ENCODE measurements at regions not wholly inside any gene's neighbourhood (a gene's known extent, or its start where the extent isn't known, plus 50 kb on each side); places are given as distances from the start of the nearest gene placed in this dataset.

DNA sequence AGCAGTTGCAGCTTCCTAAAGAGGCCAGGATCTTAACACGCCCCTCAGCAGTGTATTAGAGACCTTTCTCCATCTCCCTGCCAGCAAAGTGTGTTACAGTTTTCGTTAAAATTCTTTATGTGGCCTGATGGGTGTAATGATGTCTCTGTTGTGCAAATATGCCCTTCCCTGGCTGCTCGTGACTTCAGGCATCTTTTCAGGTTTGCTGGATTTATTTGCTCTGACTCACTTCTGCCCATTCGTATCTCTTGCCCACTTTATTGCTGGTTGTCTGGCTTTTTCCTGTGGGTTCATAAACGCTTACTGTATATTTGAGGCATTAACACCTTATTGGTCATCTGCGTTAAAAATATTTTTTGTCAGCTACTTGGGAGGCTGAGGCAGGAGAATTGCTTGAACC is 134.5 kb downstream of the ASB1 start:
- DNase-seq (ENCODE audit: low spot score), result no peak

DNA sequence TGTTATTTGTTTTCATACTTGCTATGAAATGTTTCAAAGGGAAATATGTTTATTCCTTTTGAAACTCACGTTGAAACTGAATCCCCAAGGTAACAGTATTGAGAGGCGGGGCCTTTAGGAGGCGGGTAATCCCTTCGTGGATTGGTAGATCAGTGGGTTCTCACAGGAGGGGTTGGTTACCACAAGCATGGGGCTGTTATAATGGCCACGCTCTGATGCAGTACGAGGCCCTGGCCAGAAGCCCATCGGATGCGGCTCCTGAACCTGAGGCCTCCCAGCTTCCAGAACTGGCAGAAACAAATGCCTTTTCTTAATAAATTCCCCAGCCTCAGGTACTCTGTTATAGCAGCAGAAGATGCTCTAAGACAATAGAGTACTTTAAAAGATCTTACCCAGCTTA is 135.7 kb downstream of the ASB1 start:
- no peak for DNase-seq (ENCODE audit: low spot score)

DNA sequence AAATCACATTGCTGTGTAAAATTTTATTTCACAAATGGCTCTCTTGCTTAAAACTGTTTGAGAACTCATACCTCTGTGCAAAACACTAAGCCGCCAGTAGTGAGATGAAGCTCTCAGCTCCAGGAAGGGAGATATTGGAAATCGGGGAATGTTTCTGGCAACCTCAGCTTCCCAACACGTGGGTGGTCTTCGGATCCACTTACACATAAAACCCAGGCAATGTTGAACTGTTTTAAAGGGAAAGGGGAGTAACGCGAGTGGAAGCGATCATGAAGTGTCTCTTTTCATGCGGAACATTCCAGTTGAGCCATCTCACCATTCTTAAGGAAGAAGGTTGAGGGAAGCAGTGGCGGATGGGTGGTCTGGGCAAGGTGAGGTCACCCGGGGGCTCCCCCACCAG is 136.8 kb downstream of the ASB1 start:
- DNase-seq (ENCODE audit: low spot score), result no peak

DNA sequence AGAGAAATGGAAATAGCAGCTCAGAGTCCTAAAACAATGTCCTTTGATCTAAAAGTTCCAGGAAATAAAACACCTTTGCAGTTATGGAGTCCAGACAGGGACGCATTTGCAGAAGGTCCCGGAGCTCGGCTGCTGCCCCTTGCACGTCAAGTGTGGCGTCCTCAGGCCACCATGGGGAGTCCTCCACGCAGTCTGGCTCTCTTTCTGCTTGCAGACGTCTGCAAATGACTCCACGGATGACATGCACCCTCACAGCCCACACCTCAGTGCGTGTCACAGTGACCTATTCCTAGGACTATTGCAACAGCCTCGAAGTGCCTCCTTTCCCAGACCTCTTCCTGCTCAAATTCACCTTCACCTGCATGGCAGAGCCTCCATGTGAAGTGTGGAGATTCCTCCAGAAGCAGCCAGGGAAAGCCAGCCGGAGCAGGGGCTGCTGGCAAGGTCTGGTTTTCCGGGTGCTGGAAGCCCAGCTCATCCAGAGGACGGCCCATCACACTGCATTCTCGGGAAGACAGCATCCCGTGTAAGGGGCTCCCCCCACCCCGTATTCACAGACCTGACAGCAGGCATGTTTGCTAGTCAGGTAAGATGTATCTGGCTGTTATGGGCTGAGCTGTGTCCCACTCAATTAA is 137.7 kb downstream of the ASB1 start:
- no peak for DNase-seq (ENCODE audit: low spot score)

DNA sequence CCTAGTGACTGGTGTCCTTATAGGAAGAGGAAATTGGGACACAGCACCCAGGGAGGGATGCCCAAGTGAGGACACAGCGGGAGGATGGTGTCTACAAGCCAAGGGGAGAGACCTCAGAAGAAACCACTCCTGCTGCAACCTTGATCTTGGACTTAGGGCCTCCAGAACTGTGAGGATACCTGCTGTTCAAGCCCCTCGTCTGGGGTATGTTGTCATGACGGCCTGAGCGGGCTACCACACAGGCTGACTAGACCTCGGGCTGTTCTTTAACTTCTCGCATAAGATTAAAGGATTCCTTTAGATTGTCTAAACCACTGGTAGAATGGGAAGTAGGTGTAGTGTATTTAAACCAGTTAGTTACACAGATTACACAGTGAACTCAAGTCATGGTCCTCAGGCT is 138.3 kb downstream of the ASB1 start:
- no peak for DNase-seq (ENCODE audit: low spot score)

DNA sequence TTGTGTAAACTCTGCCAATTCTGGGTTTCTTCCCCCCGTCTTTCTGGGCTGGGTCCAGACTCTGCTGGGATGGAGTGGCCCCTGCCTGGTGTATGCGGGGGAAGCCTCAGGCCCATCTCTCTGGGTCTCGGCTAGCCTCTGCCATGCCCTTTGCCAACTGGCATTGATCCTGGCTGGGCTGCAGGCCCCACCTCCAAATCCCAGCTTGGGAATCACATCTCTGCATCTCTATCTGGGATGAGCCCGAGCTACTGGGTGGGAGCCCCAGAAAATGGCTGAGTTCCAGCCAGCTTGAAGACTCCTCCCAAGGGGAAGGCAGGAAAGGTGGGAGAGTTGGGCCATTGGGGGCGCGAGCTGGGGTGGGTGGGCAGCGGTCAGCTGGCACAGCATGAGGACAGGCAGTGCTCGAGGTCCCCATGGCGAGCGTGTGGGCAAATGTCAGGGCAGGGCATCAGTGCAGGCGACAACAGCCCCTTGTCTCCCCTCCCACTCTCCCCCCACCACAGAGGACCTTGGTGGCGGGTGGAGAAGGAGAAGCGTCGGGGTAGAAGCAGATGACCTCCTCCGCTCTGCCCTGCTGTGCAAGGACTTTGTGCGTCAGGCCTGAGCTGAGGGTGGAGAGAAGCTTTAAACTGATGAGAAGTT is 139.4 kb downstream of the ASB1 start:
- no peak for DNase-seq (ENCODE audit: low spot score)

DNA sequence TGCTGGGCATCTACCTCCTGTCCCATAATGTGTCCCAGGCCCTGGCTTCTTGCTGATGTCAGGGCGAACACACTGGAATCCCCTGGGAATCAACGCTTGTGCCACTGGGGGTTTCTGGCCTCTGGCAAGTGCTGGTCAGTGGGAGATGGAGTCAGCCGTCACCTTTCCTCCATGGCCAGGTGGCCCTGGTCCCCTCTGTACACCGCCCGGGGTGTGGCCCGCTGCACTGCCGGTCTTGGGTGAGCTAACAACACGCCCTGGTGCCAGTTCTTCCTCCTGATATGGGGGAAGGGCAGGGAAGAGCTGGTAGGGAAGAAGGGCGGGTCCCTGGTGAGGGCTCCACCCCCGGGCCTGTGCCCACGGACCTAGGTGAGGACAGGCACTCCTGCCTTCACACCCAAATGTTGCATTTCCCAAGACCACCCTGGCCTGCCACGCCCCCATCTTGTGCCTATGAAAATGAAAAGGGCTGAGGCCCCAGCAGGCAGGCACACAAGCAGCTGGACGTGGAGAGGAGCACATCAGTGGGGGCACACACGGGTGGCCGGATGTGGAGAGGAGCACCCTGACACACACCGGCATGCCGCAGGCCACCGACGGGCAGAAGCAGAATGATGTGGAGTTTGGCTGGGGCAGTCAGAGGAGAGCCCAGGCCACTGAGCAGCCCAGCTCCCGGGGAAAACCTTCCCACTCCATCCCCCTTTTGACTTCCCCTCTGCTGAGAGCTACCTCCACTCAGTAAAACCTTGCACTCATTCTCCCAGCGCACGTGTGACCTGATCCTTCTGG is 140.5 kb downstream of the ASB1 start:
- no peak for DNase-seq (ENCODE audit: low spot score)

DNA sequence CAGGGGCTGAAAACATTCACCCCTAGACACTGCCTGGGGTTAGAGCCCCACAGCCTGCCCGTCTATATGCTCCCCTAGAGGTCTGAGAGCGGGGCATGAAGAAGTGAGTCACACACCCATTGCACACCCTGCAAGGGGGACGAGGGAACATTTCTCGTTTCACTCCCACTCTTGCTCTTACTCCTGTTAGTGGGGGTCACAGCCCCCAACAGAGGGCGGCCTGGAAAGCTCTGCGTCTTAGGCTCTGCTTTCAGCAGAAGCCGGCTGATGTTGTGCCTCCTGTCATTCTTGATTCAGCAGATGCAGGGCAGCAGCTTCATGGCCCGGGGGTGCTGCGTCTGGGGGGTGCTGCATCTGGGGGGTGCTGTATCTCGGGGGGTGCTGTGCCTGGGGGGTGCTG is 141.3 kb downstream of the ASB1 start:
- DNase-seq (ENCODE audit: low spot score), result no peak

DNA sequence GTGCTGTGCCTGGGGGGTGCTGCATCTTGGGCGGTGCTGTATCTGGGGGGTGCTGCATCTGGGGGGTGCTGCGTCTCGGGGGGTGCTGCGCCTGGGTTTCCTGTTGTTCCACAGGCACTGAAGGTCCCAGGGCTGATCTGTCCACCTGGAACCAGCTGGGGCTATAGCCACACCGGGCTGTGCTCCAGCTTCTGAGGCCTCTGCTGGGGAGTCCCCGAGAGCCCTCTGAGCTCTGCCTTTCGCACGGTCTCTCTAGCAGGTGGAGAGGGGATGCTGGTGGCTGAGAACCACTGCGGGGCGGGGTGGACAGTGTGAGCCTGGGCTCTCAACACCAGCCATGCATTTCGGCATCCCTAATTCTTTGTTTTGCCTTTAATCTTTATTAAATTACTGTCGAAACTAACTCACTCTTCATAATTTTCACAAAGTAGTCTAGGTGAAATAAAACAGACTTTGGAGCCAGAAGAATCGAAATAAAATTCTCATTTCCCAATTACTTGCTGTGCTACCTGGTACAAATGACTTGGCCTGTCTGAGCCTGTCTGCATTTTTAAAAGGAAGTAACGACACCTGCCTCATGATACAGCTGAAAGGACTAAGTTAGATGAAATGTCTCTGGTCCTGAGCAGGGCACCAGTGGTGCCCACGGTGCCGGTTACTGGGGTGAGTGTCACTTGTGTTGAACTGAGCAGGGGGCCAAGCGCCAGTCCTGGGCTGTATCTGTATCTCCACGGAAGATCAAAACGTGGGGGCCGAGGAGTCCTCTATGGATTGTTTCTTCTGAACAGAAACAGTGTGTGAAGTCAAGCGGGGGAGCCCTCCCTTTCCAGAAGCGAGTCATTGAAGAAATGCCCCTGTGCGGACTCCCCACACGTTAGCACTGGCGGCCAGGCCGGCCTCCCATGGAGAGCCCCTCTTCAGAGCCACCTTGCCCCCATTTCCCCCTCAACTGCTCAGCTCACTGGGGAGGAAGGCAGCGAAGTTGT is 142.0 kb downstream of the ASB1 start:
- DNase-seq (ENCODE audit: low spot score), result no peak

DNA sequence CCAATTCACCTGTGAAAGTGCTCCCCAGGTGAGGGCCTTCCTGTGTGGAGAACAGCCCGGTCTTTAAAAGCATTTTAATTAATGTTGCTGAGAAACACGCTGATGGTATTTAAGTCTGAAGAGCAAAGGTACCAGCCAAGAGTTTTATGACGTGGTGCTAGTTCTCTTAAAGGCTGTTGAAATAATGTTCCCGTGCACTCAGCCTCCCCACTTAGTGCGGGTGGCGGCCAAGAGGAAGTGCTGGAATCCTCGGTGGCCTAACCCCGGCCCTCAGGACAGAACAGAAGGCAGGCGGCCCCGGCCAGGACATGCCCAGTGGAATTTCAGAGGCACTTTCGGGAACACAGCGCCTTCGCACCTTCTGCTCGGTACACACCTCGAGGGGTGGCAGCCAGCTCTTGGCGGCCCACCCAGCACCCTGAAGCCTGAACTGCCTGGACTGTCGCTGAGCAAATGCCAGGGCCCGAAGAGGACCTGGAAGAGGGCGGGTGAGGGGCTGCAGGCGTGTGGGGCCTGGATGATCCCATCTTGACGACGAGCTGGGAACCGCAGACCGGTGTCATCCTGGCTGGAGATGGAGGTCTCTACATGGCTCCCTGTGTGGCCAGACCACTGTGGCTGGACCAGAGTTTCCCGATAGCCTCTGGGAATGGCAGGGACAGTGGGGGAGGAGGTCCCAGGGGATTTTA is 142.9 kb downstream of the ASB1 start:
- no peak for DNase-seq (ENCODE audit: low spot score)

DNA sequence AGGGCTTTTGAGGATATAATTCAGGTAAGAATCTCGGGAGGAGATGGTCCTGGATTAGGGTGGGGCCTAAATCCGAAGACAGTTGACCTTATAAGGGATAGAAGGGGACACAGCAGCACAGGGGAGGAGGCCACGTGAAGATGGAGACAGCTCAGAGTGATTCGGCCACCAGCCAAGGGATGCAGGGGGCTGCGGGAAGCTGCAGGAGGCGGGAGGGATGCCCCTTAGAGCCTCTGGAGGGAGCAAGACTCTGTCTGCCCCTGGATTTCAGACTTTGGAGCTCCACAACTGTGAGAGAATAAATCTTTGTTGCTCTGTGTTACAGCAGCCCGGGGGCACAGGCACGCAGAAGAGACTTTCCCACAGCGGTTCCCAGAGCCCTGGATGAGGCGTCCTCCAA is 143.7 kb downstream of the ASB1 start:
- no peak for DNase-seq (ENCODE audit: low spot score)

DNA sequence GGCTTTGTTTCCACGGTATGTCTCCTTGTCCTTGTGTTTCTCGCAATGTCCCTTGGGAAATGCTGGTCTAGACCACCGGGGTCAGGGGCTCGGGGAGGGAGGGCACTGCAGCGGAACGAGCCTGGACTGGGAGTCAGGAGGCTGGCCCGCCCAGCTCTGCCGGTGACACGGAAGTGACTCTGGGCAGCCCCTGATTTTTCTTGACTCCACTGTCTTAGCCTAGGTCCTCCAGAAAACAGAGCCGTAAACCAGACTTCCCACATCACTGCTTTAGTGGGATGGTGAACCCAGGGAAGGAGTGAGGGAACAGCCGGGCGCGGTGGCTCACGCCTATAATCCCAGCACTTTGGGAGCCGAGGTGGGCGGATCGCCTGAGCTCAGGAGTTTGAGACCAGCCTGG is 144.2 kb downstream of the ASB1 start:
- no peak for DNase-seq (ENCODE audit: low spot score)

DNA sequence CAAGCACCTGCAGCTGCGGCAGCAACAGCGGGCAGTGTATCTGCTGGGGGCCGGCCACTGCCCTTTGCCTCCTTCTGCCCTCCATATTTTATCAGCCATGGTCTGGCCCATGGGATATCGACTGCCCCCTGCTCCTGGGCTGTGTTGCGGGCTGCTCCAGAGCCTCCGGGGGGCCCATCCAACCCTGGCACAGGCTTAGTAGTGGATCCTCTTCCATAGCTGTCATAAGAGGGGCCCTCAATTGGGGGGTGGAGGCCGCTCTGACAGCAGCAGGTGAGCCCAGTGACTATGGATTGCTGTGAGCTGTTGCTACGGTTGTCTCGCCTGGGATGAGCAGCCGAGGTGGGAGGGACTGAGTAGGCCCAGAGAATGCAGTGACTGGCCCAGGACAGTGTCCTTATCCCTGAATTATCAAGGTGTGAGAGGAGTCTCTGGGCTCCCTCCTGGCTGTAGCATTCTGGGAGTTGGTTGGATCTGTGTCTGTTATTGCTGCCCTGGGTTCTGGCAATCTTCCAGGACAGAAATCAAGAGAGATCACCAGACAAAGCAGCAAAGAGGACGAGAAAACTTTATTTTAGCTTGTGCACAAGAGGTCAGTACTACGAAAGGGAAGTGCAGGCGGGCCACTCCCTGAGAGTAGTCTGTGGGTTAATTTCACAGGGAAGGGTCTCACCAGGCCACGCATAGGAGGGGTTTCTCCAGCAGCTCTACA is 145.1 kb downstream of the ASB1 start:
- no peak for DNase-seq (ENCODE audit: low spot score)

DNA sequence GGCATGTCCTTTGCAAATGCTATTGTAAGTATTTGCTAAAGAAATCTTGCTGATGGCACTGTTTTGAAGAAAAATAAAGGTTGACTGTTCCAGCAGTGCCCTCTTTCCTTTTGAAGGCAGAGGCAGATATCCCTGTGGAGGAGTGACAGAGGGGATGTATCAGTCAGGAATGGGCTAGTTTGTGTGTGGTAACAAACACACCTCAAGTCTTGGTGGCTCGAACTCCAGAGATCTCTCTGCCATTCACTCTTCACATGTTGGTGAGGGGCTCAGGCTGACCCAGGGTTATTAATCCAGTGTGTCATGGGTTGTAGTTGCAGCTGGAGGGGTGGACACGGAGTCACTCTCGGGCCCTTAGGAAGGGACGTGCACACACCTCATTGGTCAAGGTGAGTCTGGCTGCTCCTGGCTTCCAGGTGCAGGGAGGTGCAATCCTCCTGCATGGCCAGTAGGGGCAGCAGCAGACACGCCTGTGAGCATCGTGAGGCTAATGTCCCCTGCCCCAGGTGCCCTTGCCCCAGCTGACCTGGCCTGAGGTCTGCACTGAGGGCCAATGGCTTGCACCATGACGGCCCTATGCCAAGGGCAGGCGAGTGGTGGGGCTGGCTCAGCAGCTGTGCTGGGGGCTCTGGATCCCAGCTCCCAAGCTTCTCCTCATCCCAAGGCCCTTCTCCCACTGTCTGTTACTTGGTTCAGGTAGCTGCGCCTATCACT is 146.5 kb downstream of the ASB1 start:
- no peak for DNase-seq (ENCODE audit: low spot score)

DNA sequence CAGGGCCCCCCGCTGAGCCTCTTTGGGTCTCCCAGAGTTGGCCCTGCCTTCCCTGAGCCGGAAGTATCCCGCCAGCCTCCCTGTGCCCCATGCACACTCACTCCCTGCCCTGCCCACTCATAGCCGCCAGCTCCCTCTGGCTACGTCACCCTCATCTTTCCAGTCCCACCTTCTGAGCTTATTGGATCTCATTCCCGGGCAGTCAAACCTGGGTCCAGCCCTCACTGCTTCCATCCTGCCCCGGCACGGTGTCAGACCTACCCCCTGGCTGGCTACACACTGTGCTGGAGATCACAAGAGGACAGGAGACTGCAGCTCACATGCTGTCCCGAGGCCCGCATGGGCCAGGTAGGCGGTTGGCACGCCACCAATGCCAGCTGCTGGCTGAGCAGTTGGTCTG is 147.2 kb downstream of the ASB1 start:
- no peak for DNase-seq (ENCODE audit: low spot score)

DNA sequence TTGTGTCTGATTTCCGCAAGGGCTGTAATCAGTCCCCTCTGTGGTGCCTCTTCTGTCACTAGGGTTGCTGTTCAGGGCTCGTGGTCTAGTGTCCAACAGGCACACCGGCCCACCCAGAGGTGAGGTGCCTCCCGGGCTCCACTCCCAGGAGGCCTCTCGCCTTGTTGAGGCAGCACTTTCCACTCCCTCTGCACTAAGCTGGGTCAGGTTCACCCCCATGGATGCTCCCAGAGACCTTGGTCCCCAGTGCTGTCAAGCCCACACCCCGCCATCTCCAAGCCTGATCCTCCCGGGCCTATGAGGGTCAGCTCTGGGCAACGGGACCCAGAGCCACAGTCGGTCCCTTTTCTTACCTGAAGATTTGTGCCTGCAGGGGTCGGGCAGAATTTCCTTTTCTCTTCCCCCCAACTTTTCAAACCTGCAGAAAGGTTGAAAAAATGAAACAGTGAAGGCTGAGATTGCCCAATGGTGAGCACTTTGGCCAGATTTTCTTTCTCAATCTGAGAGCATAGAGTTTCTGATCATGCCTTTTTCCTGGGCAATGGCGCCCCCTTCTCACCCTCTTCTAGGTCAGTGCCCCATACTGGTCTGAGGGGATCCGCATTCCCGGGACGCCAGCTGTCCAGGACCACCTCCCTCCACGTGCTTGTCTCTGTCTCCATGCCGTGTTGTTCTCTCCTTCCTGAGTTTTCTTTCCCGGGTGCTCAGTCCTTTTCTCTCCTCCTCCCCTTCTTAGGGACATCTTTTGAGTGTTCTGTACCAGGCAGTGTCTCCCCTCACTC is 148.0 kb downstream of the ASB1 start:
- no peak for DNase-seq (ENCODE audit: low spot score)

DNA sequence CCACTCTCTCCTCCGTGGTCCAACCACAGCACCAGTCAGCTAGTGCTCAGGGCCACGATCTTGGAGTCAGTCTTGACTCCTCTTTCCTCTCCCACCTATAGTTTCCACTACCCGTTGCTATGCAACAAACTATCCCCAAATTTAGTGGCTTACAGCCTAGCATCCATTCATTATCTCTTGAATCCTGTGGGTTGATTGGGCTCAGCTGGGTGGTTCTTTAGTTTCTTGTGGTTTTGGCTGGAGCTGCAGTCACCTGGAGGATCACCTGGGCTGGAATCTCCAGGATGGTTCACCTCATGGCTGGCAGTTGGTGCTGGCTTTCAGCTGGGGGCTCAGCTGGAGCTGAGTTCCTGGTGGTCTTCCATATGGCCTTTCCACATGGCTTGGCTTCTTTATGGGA is 149.9 kb downstream of the ASB1 start:
- no peak for DNase-seq (ENCODE audit: low spot score)

DNA sequence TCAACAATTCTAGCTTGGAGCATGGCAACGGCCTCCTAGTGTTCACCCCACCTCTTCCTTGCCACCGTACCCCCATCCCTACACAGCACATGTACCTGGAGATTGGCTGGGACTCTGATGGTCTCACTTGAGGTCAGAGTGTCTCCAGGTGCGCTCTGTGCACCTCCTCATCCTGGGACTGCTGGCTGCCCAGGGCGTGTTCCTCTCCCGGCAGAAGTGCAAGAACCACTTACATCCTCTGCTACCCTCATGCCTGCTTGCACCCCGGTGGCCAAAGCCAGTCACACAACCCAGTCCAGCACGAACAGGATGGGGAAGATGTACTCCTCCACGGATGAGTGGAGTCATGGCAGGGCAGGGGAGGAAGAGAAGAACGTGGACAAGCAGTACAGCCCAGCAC is 151.5 kb downstream of the ASB1 start:
- DNase-seq (ENCODE audit: low spot score), result no peak

DNA sequence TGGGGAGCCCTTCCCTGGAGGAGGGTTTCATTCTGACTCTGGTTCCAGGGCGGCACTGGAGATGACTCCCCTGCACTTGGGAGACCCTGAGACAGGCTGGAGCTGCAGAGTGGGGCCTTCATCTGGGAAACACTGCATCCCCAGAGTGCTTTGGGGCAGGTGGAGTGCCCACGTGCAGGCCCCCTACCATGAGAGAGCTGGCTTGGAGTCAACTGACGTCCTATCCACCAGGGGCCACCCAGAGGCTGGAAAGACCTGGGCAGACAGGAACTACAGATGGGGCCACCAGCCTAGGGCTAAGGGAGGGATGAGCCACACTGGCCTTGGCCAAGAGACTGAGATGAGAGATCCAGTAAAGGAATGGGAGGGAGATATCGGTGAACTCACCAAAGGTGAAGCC is 153.8 kb downstream of the ASB1 start:
- DNase-seq (ENCODE audit: low spot score), result no peak

DNA sequence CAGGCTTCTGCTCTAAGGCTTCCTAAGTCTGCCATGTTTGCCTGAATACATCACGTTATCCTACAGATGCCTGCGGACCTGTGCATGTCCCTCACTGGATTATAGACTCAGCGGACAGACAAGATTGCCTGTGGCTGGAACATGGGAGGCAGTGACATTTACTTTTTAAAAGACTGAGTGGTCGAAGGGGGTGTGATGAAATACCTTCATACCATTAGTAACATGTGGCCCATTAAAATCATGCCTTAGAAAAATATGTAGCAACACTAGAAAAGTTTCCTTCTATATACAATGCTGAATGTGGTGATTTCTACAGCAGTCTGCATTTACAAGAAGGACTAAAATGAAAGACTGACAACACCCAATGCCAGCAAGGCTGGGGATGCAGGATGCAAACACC is 154.4 kb downstream of the ASB1 start:
- no peak for DNase-seq (ENCODE audit: low spot score)

All from cerebellar cortex (tissue), 1 donor.